Liver (tissue), 8 donors: ENCODE measurements at regions not wholly inside any gene's neighbourhood (a gene's known extent, or its start where the extent isn't known, plus 50 kb on each side); places are given as distances from the start of the nearest gene placed in this dataset.

Experiments
- DNase-seq: peaks from one replicate; pipeline ENCODE4 v3.0.0-alpha.2; 2017; ENCODE audit warnings: low spot score
- H3K27ac ChIP-seq, 2 donors: one replicate each; pipeline ENCODE4 v1.7.0; 2013; ENCODE audit warnings: inconsistent platforms in 2 of 2, low read length in 2 of 2, control low read depth in 1 of 2, low read depth in 1 of 2, mild to moderate bottlenecking in 1 of 2
- H3K27me3 ChIP-seq, 4 donors: one replicate each; pipeline versions ENCODE4 v1.6.1 to v1.7.0; 2013; ENCODE audit warnings: low read length in 3 of 4, inconsistent platforms in 1 of 4, mild to moderate bottlenecking in 1 of 4, moderate library complexity in 1 of 4; ENCODE audit not compliant: control insufficient read depth in 4 of 4, insufficient read depth in 4 of 4
- H3K36me3 ChIP-seq, 4 donors: one replicate each; pipeline versions ENCODE4 v1.6.1 to v1.7.0; 2013; ENCODE audit warnings: low read length in 3 of 4, mild to moderate bottlenecking in 3 of 4, low read depth in 1 of 4, moderate library complexity in 1 of 4; ENCODE audit not compliant: control insufficient read depth in 4 of 4, insufficient read depth in 3 of 4
- H3K4me1 ChIP-seq, 4 donors: one replicate each; pipeline versions ENCODE4 v1.6.1 to v1.7.0; 2013; ENCODE audit warnings: low read length in 3 of 4, mild to moderate bottlenecking in 3 of 4, moderate library complexity in 1 of 4; ENCODE audit not compliant: control insufficient read depth in 4 of 4, insufficient read depth in 4 of 4
- H3K4me3 ChIP-seq, 3 donors: one replicate each; pipeline versions ENCODE4 v1.6.1 to v1.7.0; 2013; ENCODE audit warnings: low read length in 3 of 3, control low read depth in 1 of 3, low read depth in 1 of 3, mild to moderate bottlenecking in 1 of 3
- H3K9ac ChIP-seq, 2 donors: one replicate each; pipeline ENCODE4 v1.7.0; 2013; ENCODE audit warnings: low read length in 2 of 2, mild to moderate bottlenecking in 2 of 2, moderate library complexity in 2 of 2, control low read depth in 1 of 2, low read depth in 1 of 2
- H3K9me3 ChIP-seq, 4 donors: one replicate each; pipeline versions ENCODE4 v1.6.1 to v1.7.0; 2013; ENCODE audit warnings: low read length in 3 of 4; ENCODE audit not compliant: control insufficient read depth in 4 of 4
- FOXA2 ChIP-seq: IDR thresholded peaks from 2 replicates; pipeline ENCODE4 v1.6.1; 2016; ENCODE audit warnings: antibody characterized with exemption
- GABPA ChIP-seq, 2 donors: IDR thresholded peaks in 1 of 2; conservative IDR thresholded peaks in 1 of 2; 2 replicates each; pipeline ENCODE4 v1.6.1; 2016; ENCODE audit warnings: antibody characterized with exemption in 2 of 2, mild to moderate bottlenecking in 1 of 2, moderate library complexity in 1 of 2
- HNF4A ChIP-seq, 2 donors: conservative IDR thresholded peaks; 2 replicates each; pipeline ENCODE4 v1.6.1; 2016; ENCODE audit warnings: antibody characterized with exemption in 2 of 2, mild to moderate bottlenecking in 2 of 2
- RAD21 ChIP-seq, 2 donors: IDR thresholded peaks; 2 replicates each; pipeline ENCODE4 v1.6.1; 2016; ENCODE audit warnings: antibody characterized with exemption in 2 of 2, mild to moderate bottlenecking in 2 of 2
- RXRA ChIP-seq, 2 donors: IDR thresholded peaks; 2 replicates each; pipeline ENCODE4 v1.6.1; 2017 to 2018; ENCODE audit warnings: antibody characterized with exemption in 2 of 2, mild to moderate bottlenecking in 1 of 2
- TAF1 ChIP-seq: conservative IDR thresholded peaks from 2 replicates; pipeline ENCODE4 v1.6.1; 2016; ENCODE audit warnings: antibody characterized with exemption, mild to moderate bottlenecking
- YY1 ChIP-seq: IDR thresholded peaks from 2 replicates; pipeline ENCODE4 v1.6.1; 2016; ENCODE audit warnings: antibody characterized with exemption, mild to moderate bottlenecking
- WGBS: extraction: QIAGEN DNeasy Blood & Tissue Kit; methylation state at CpG from one replicate; pipeline ENCODE4 v1.1.7; 2013; 5-methylcytosine and 5-hydroxymethylcytosine counted together
- TF ChIP-seq, protein P1 (sequence below): IDR thresholded peaks from 2 replicates; pipeline ENCODE4 v1.6.1; 2016; ENCODE audit warnings: antibody characterized with exemption
- TF ChIP-seq, protein P2 (sequence below): fragments of 150-350 bp; IDR thresholded peaks from 2 replicates; pipeline ENCODE4 v1.5.1; 2017; ENCODE audit warnings: improper control_type of control experiment, low read depth, low read length; ENCODE audit not compliant: missing input control
- TF ChIP-seq, protein P3 (sequence below): IDR thresholded peaks from 2 replicates; pipeline ENCODE4 v1.6.1; 2016; ENCODE audit warnings: antibody characterized with exemption
- TF ChIP-seq, protein P4 (sequence below): IDR thresholded peaks from 2 replicates; pipeline ENCODE4 v1.6.1; 2016; ENCODE audit warnings: antibody characterized with exemption
- TF ChIP-seq, protein P5 (sequence below): IDR thresholded peaks from 2 replicates; pipeline ENCODE4 v1.6.1; 2016; ENCODE audit warnings: antibody characterized with exemption, mild to moderate bottlenecking
- donor health status: healthy.
- donor health status: healthy.
- donor health status: healthy.
- donor health status: healthy.
- donor health status: healthy.

DNA sequence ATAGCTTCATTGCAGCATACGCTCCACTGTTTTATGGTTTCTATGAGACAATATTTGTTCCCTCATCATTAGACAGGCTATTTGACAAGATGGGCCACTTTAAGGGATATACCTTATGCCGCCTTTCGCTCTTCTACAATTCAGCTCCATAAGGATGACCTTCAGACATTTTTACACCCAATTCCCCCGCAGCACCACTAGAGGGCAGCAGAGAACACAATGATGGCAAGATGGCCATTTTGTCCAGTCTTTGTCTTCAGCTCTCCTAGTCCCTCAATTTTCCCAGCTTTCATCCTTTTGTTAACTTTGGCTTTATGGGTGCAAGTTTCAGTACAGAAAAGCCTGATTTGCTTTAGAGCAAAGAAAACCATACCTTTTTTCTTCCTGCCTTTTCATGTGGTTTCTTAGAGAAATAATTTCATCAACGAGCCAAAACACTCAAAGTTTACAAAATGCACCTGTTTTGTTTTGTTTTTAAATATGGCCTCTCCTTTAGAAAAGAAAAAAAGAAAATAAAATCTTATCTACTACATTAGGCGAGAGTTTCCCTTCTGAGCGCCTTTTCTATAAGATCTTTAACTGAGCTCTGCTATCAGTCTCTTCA is 355.3 kb downstream of the TOX3 start:
- H3K4me3 ChIP-seq: no peak overlapping the region
- TF ChIP-seq, protein P1, sequence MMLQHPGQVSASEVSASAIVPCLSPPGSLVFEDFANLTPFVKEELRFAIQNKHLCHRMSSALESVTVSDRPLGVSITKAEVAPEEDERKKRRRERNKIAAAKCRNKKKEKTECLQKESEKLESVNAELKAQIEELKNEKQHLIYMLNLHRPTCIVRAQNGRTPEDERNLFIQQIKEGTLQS: no peak
- peak; percentile 88 for TF ChIP-seq YY1
- peak; percentile 16 to 31 for TF ChIP-seq HNF4A (conservative IDR thresholded peaks at IDR 0.05)
- peak in 1 of 2 donors; percentile 6 for TF ChIP-seq RXRA (IDR thresholded peaks at IDR 0.05)
- peak; percentile 99 for TF ChIP-seq RAD21 (IDR thresholded peaks at IDR 0.05)
- peak; percentile 14 for TF ChIP-seq FOXA2
- TF ChIP-seq, protein P2, sequence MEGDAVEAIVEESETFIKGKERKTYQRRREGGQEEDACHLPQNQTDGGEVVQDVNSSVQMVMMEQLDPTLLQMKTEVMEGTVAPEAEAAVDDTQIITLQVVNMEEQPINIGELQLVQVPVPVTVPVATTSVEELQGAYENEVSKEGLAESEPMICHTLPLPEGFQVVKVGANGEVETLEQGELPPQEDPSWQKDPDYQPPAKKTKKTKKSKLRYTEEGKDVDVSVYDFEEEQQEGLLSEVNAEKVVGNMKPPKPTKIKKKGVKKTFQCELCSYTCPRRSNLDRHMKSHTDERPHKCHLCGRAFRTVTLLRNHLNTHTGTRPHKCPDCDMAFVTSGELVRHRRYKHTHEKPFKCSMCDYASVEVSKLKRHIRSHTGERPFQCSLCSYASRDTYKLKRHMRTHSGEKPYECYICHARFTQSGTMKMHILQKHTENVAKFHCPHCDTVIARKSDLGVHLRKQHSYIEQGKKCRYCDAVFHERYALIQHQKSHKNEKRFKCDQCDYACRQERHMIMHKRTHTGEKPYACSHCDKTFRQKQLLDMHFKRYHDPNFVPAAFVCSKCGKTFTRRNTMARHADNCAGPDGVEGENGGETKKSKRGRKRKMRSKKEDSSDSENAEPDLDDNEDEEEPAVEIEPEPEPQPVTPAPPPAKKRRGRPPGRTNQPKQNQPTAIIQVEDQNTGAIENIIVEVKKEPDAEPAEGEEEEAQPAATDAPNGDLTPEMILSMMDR: peak; percentile 97
- no peak for TF ChIP-seq TAF1
- no peaks in the 10 kb centered on the region for H3K9me3 ChIP-seq
- 49% methylated on average over 7 of the region's 7 CpGs for WGBS
- peaks cover 0 to 6% (median 0%) of the 10 kb centered on the region in 4 donors for H3K4me1 ChIP-seq
- no peaks in the 10 kb centered on the region for H3K27me3 ChIP-seq
- DNase-seq: peak; percentile 65
- no peaks in the 10 kb centered on the region for H3K36me3 ChIP-seq
- H3K27ac ChIP-seq: no peak overlapping the region
- no peak overlapping the region for H3K9ac ChIP-seq

DNA sequence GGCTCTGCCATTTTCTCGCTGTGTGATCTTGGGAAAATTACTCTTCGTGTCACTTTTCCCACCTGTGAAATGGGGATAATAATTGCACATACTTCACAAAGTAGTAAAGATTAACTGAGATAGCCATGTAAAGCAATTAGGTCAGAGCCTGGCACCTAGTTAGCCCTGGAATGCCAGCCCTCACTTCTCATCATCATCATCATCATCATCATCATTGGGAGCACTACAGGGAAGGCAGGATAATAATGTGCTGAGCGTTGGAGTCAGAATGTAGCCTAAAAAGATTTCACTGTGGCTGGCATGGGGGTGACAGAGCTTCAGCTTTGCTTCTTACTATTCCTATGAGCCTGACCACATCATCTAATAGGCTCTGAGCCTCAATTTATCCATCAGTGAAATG is 362.6 kb downstream of the TOX3 start:
- Histone ChIP-seq H3K27ac (no peak overlapping the region), H3K4me1 (no peaks in the 10 kb centered on the region), H3K9ac (no peak overlapping the region), H3K4me3 (no peak overlapping the region), H3K9me3 (no peaks in the 10 kb centered on the region), H3K36me3 (no peaks in the 10 kb centered on the region), H3K27me3 (peaks cover 0 to 6% (median 0%) of the 10 kb centered on the region in 4 donors)
- no peak for DNase-seq
- 82% methylated on average over 3 of the region's 3 CpGs for WGBS
- TF ChIP-seq, protein P3, sequence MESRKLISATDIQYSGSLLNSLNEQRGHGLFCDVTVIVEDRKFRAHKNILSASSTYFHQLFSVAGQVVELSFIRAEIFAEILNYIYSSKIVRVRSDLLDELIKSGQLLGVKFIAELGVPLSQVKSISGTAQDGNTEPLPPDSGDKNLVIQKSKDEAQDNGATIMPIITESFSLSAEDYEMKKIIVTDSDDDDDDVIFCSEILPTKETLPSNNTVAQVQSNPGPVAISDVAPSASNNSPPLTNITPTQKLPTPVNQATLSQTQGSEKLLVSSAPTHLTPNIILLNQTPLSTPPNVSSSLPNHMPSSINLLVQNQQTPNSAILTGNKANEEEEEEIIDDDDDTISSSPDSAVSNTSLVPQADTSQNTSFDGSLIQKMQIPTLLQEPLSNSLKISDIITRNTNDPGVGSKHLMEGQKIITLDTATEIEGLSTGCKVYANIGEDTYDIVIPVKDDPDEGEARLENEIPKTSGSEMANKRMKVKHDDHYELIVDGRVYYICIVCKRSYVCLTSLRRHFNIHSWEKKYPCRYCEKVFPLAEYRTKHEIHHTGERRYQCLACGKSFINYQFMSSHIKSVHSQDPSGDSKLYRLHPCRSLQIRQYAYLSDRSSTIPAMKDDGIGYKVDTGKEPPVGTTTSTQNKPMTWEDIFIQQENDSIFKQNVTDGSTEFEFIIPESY: no peak
- TF ChIP-seq, protein P2: no peak

DNA sequence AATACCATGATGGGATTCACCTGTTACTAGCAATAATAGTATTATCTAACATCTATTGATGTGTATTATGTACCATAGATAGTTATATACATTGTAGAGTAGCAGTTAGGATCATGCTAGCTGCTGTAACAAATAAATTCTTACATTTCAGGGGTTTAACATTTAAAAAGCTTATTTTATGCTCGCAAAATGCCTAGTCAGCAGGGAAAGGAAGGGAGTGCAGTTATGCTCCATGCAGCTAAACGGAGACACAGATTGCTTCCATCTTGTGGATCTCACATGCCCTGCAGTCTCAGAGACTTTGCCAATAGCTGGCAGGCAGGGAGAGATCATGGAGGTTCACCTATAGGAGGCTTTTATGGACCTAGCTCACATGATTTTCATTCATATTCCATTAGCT is 364.1 kb downstream of the TOX3 start:
- DNase-seq: no peak
- no peaks in the 10 kb centered on the region for H3K9me3 ChIP-seq
- H3K36me3 ChIP-seq: no peaks in the 10 kb centered on the region
- H3K27me3 ChIP-seq: peaks cover 0 to 6% (median 0%) of the 10 kb centered on the region in 4 donors
- H3K4me3 ChIP-seq: no peak overlapping the region
- TF ChIP-seq, protein P4, sequence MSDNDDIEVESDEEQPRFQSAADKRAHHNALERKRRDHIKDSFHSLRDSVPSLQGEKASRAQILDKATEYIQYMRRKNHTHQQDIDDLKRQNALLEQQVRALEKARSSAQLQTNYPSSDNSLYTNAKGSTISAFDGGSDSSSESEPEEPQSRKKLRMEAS: no peak
- TF ChIP-seq RXRA (IDR thresholded peaks at IDR 0.05) (no peak), HNF4A (conservative IDR thresholded peaks at IDR 0.05) (no peak), GABPA (IDR thresholded peaks at IDR 0.05 in 1 of 2, conservative IDR thresholded peaks at IDR 0.05 in 1 of 2) (no peak)
- TF ChIP-seq, protein P5, sequence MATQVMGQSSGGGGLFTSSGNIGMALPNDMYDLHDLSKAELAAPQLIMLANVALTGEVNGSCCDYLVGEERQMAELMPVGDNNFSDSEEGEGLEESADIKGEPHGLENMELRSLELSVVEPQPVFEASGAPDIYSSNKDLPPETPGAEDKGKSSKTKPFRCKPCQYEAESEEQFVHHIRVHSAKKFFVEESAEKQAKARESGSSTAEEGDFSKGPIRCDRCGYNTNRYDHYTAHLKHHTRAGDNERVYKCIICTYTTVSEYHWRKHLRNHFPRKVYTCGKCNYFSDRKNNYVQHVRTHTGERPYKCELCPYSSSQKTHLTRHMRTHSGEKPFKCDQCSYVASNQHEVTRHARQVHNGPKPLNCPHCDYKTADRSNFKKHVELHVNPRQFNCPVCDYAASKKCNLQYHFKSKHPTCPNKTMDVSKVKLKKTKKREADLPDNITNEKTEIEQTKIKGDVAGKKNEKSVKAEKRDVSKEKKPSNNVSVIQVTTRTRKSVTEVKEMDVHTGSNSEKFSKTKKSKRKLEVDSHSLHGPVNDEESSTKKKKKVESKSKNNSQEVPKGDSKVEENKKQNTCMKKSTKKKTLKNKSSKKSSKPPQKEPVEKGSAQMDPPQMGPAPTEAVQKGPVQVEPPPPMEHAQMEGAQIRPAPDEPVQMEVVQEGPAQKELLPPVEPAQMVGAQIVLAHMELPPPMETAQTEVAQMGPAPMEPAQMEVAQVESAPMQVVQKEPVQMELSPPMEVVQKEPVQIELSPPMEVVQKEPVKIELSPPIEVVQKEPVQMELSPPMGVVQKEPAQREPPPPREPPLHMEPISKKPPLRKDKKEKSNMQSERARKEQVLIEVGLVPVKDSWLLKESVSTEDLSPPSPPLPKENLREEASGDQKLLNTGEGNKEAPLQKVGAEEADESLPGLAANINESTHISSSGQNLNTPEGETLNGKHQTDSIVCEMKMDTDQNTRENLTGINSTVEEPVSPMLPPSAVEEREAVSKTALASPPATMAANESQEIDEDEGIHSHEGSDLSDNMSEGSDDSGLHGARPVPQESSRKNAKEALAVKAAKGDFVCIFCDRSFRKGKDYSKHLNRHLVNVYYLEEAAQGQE: no peak
- no peak overlapping the region for H3K9ac ChIP-seq
- WGBS: 81% methylated on average over 2 of the region's 2 CpGs
- no peaks in the 10 kb centered on the region for H3K4me1 ChIP-seq
- no peak overlapping the region for H3K27ac ChIP-seq
